Pancreas (tissue), 10 donors: ENCODE measurements at regions not wholly inside any gene's neighbourhood (a gene's known extent, or its start where the extent isn't known, plus 50 kb on each side); places are given as distances from the start of the nearest gene placed in this dataset.

Experiments
- ATAC-seq, 4 donors: fragments of 200-7000 bp; cut with Tn5 transposase; one replicate each; pipeline versions ENCODE4 v1.8.0 to v1.9.1; 2020; ENCODE audit warnings: mild to moderate bottlenecking in 4 of 4, moderate library complexity in 4 of 4
- DNase-seq, 6 donors: peaks; one replicate each; pipeline ENCODE4 v3.0.0-alpha.2; 2020
- FAIRE-seq: peaks from 2 replicates; lab custom pipeline; 2012; peaks lifted over from hg19 to GRCh38; lab: Jason Lieb, UNC
- H3K27ac ChIP-seq, 4 donors: fragments of 200-600 bp; sonication (generic); 1 replicate in 3 of 4; 2 replicates in 1 of 4; pipeline versions ENCODE4 v1.5.0 to v1.8.0; 2020
- H3K27me3 ChIP-seq, 4 donors: fragments of 200-600 bp; one replicate each; pipeline ENCODE4 v1.8.0; 2021
- H3K36me3 ChIP-seq, 3 donors: fragments of 200-600 bp; sonication (generic) in 1 of 3; one replicate each; pipeline versions ENCODE4 v1.5.0 to v1.8.0; 2020 to 2021
- H3K4me1 ChIP-seq, 3 donors: fragments of 200-600 bp; one replicate each; pipeline ENCODE4 v1.8.0; 2021
- H3K4me3 ChIP-seq, 4 donors: fragments of 200-600 bp; sonication (generic) in 2 of 4; one replicate each; pipeline versions ENCODE4 v1.5.0 to v1.8.0; 2020 to 2021
- H3K9me3 ChIP-seq, 4 donors: fragments of 200-600 bp; one replicate each; pipeline ENCODE4 v1.8.0; 2021
- WGBS, 2 donors: extraction: QIAGEN DNeasy Blood & Tissue Kit; methylation state at CpG; one replicate each; pipeline ENCODE4 v1.1.7; 2013; 5-methylcytosine and 5-hydroxymethylcytosine counted together
- intact Hi-C, 3 donors: fragments of 100-400 bp; cut with DNase I; formaldehyde crosslinking; loops; one replicate each; pipeline versions ENCODE4 v1.11.1 to v1.14.2; 2022
- TF ChIP-seq, protein P1 (sequence below), 4 donors: fragments of 200-600 bp; sonication (generic) in 3 of 4; IDR thresholded peaks; one replicate each; pipeline versions ENCODE4 v1.5.0 to v1.8.0; 2021; ENCODE audit warnings: antibody characterized with exemption in 4 of 4
- donor health status: healthy with polysubstance abuse.
- donor health status: DM: no; HTN: no; CAD: no; lungs with moderate emphysema.
- donor health status: DM: no; HTN: no; CAD: no.
- donor health status: control.
- donor health status: control.
- donor health status: Bipolar disorder and iron deficiency.
- donor health status: DM: yes; HTN: yes; CAD: no.
- donor health status: DM: no; HTN: no; CAD: no.
- donor health status: DM: no; HTN: no; CAD: no.
- donor health status: DM: yes; HTN: yes; CAD: no.

DNA sequence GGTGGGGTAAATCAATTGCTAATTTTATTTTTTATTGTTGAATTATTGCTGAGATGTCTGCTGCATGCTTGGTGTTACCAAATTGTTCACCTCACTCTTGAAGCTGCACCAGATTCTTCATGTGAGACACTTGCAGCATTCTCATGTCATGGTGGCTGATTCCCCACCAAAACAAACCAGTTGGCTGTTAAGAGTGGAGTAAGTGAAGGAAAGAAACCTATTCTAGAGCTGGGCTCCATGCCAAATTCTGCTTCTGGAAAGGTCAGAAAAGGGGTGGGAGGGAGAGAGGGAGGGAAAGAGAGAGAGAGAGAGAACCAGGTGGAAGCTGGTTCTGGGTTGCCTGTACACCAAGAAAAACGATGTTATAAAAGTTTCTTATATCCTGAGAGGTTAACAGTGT is 317.5 kb upstream of the THRB start:
- Histone ChIP-seq H3K36me3 (no peaks in the 10 kb centered on the region), H3K9me3 (no peaks in the 10 kb centered on the region), H3K27ac (no peak overlapping the region), H3K27me3 (peaks cover 0 to 5% (median 0%) of the 10 kb centered on the region in 4 donors), H3K4me1 (no peaks in the 10 kb centered on the region), H3K4me3 (no peak overlapping the region)
- WGBS, 2 donors: 40 to 51% methylated on average over 1 of the region's 1 CpG
- FAIRE-seq (no peak), DNase-seq (no peak), ATAC-seq (no peak)
- intact Hi-C loops: no loop called here
- TF ChIP-seq, protein P1, sequence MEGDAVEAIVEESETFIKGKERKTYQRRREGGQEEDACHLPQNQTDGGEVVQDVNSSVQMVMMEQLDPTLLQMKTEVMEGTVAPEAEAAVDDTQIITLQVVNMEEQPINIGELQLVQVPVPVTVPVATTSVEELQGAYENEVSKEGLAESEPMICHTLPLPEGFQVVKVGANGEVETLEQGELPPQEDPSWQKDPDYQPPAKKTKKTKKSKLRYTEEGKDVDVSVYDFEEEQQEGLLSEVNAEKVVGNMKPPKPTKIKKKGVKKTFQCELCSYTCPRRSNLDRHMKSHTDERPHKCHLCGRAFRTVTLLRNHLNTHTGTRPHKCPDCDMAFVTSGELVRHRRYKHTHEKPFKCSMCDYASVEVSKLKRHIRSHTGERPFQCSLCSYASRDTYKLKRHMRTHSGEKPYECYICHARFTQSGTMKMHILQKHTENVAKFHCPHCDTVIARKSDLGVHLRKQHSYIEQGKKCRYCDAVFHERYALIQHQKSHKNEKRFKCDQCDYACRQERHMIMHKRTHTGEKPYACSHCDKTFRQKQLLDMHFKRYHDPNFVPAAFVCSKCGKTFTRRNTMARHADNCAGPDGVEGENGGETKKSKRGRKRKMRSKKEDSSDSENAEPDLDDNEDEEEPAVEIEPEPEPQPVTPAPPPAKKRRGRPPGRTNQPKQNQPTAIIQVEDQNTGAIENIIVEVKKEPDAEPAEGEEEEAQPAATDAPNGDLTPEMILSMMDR (IDR thresholded peaks at IDR 0.05): no peak

- TF ChIP-seq, protein P1 (IDR thresholded peaks at IDR 0.05): no peak
- intact Hi-C loops: no loop called here
- H3K36me3 ChIP-seq: no peaks in the 10 kb centered on the region
- DNase-seq (no peak), ATAC-seq (no peak), FAIRE-seq (no peak)
- WGBS, 2 donors: 49 to 56% methylated on average over 1 of the region's 1 CpG
- H3K27me3 ChIP-seq: peaks cover 0 to 5% (median 0%) of the 10 kb centered on the region in 4 donors
- no peak overlapping the region for H3K27ac ChIP-seq
- H3K4me3 ChIP-seq: no peak overlapping the region
- H3K4me1 ChIP-seq: no peaks in the 10 kb centered on the region
- H3K9me3 ChIP-seq: no peaks in the 10 kb centered on the region
Observed at GRCh38 chr3:24818055-24818454, 323.4 kb upstream of the THRB start.

GRCh38 chr3:24828011-24828410 is 333.4 kb upstream of the THRB start:
- Histone ChIP-seq H3K27me3 (peaks cover 0 to 11% (median 3%) of the 10 kb centered on the region in 4 donors), H3K4me1 (no peaks in the 10 kb centered on the region), H3K27ac (no peak overlapping the region), H3K4me3 (no peak overlapping the region), H3K9me3 (no peaks in the 10 kb centered on the region), H3K36me3 (no peaks in the 10 kb centered on the region)
- intact Hi-C loops: no loop called here
- TF ChIP-seq, protein P1 (IDR thresholded peaks at IDR 0.05): no peak
- DNase-seq (no peak), ATAC-seq (no peak), FAIRE-seq (no peak)
- 63% methylated on average over 4 of the region's 4 CpGs for WGBS, 2 donors

DNA sequence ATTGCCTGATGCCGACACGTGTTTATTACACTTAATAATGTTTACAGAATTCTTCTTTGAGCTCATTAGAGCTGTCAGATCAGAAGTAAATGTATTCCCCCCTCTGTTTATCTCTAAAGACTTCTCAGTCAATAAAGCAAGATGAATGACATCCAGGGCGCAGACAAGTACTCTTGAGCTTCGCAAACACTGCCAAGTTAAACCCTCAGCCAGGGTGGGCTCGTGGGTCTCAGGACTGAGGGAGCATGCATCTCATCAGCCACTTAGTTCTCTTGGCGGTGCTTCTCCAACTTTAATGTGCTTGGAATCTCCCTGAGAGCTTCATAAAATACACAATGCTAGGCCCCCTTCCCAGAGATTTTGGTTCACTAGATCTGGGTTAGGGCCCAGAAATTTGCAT is 333.9 kb upstream of the THRB start:
- H3K27me3 ChIP-seq: peaks cover 0 to 15% (median 3%) of the 10 kb centered on the region in 4 donors
- no peak for DNase-seq
- peak overlapping the region in 1 of 4 donors; percentile 58 for H3K4me3 ChIP-seq
- FAIRE-seq: no peak
- H3K27ac ChIP-seq: no peak overlapping the region
- no peaks in the 10 kb centered on the region for H3K36me3 ChIP-seq
- 34% methylated on average over 6 of the region's 6 CpGs for WGBS, 2 donors
- TF ChIP-seq, protein P1 (IDR thresholded peaks at IDR 0.05): no peak
- ATAC-seq: no peak
- H3K9me3 ChIP-seq: no peaks in the 10 kb centered on the region
- no peaks in the 10 kb centered on the region for H3K4me1 ChIP-seq
- intact Hi-C loops: no loop called here

- no peaks in the 10 kb centered on the region for H3K36me3 ChIP-seq
- H3K4me3 ChIP-seq: peak overlapping the region; percentile 13 to 58 (median 38)
- WGBS, 2 donors: 2% methylated on average over 49 to 51 of the region's 51 CpGs
- TF ChIP-seq, protein P1 (IDR thresholded peaks at IDR 0.05): no peak
- H3K27ac ChIP-seq: no peak overlapping the region
- no peaks in the 10 kb centered on the region for H3K9me3 ChIP-seq
- peaks cover 0 to 18% (median 3%) of the 10 kb centered on the region in 4 donors for H3K27me3 ChIP-seq
- FAIRE-seq (no peak), DNase-seq (peak; percentile 33 to 87 (median 60)), ATAC-seq (peak; percentile 93 to 97 (median 96))
- no peaks in the 10 kb centered on the region for H3K4me1 ChIP-seq
- intact Hi-C loops: no loop called here
Observed at GRCh38 chr3:24829011-24829581, 334.4 kb upstream of the THRB start.
